ENCODE measurements at regions not wholly inside any gene's neighbourhood (a gene's known extent, or its start where the extent isn't known, plus 50 kb on each side); places are given as distances from the start of the nearest gene placed in this dataset.

GRCh38 chr1:198864695-198865094, 225.9 kb downstream of the PTPRC start:
- Mint-ChIP-seq H3K4me1 (peaks cover 9% of the 10 kb centered on the region), H3K4me3 (no peak overlapping the region), H3K36me3 (ENCODE audit: low read depth) (no peaks in the 10 kb centered on the region), H3K27me3 (ENCODE audit: insufficient read depth) (no peaks in the 10 kb centered on the region), H3K27ac (no peak overlapping the region), H3K9me3 (no peaks in the 10 kb centered on the region)
- H3K27me3 ChIP-seq (ENCODE audit: control insufficient read depth, insufficient read depth, low read length, poor library complexity, severe bottlenecking) = no peaks in the 10 kb centered on the region
- H3K9me3 ChIP-seq (ENCODE audit: control insufficient read depth, low read length) = no peaks in the 10 kb centered on the region
- no peaks in the 10 kb centered on the region for H3K36me3 ChIP-seq (ENCODE audit: control insufficient read depth, insufficient read depth, low read length)
- DNase-seq = no peak
- H3K4me1 ChIP-seq (ENCODE audit: control insufficient read depth, insufficient read depth, low read length) = peaks cover 9% of the 10 kb centered on the region
- H3K27ac ChIP-seq (ENCODE audit: low read depth, low read length) = no peak overlapping the region
- no peak overlapping the region for H3K4me3 ChIP-seq (ENCODE audit: low read length)
- WGBS, 2 experiments (ENCODE audit: insufficient coverage in 1 of 2, insufficient read length in 1 of 2) = 92% methylated on average over 3 of the region's 4 CpGs; no CpG with 5 or more reads in 1 of the 2 experiments
- H3K9ac ChIP-seq (ENCODE audit: extremely low read depth, low read length, poor library complexity, severe bottlenecking) = no peak overlapping the region
- TF ChIP-seq CTCF (conservative IDR thresholded peaks at IDR 0.05) = no peak

- H3K27ac ChIP-seq (ENCODE audit: low read depth, low read length) = no peak overlapping the region
- no peak for DNase-seq
- 87% methylated on average over 1 of the region's 2 CpGs; no CpG with 5 or more reads in 1 of the 2 experiments for WGBS, 2 experiments (ENCODE audit: insufficient coverage in 1 of 2, insufficient read length in 1 of 2)
- H3K9ac ChIP-seq (ENCODE audit: extremely low read depth, low read length, poor library complexity, severe bottlenecking) = no peak overlapping the region
- no peaks in the 10 kb centered on the region for H3K9me3 ChIP-seq (ENCODE audit: control insufficient read depth, low read length)
- no peaks in the 10 kb centered on the region for H3K36me3 ChIP-seq (ENCODE audit: control insufficient read depth, insufficient read depth, low read length)
- H3K4me3 Mint-ChIP-seq = no peak overlapping the region
- no peaks in the 10 kb centered on the region for H3K36me3 Mint-ChIP-seq (ENCODE audit: low read depth)
- H3K27ac Mint-ChIP-seq = no peak overlapping the region
- no peaks in the 10 kb centered on the region for H3K27me3 ChIP-seq (ENCODE audit: control insufficient read depth, insufficient read depth, low read length, poor library complexity, severe bottlenecking)
- peaks cover 6% of the 10 kb centered on the region for H3K4me1 Mint-ChIP-seq
- no peaks in the 10 kb centered on the region for H3K27me3 Mint-ChIP-seq (ENCODE audit: insufficient read depth)
- no peak overlapping the region for H3K4me3 ChIP-seq (ENCODE audit: low read length)
- peaks cover 9% of the 10 kb centered on the region for H3K4me1 ChIP-seq (ENCODE audit: control insufficient read depth, insufficient read depth, low read length)
- no peak for TF ChIP-seq CTCF (conservative IDR thresholded peaks at IDR 0.05)
- no peaks in the 10 kb centered on the region for H3K9me3 Mint-ChIP-seq
Measured at GRCh38 chr1:198865319-198865718, 226.5 kb downstream of the PTPRC start.

- H3K36me3 Mint-ChIP-seq (ENCODE audit: low read depth) = no peaks in the 10 kb centered on the region
Measured at GRCh38 chr1:198867182-198867581, 228.3 kb downstream of the PTPRC start.

More at GRCh38 chr1:198867182-198867581, 228.3 kb downstream of the PTPRC start:
- H3K9me3 Mint-ChIP-seq = no peaks in the 10 kb centered on the region
- TF ChIP-seq CTCF (conservative IDR thresholded peaks at IDR 0.05) = no peak
- Histone ChIP-seq H3K36me3 (ENCODE audit: control insufficient read depth, insufficient read depth, low read length) (no peaks in the 10 kb centered on the region), H3K9me3 (ENCODE audit: control insufficient read depth, low read length) (no peaks in the 10 kb centered on the region), H3K4me3 (ENCODE audit: low read length) (no peak overlapping the region), H3K9ac (ENCODE audit: extremely low read depth, low read length, poor library complexity, severe bottlenecking) (no peak overlapping the region), H3K4me1 (ENCODE audit: control insufficient read depth, insufficient read depth, low read length) (peaks cover 1% of the 10 kb centered on the region), H3K27me3 (ENCODE audit: control insufficient read depth, insufficient read depth, low read length, poor library complexity, severe bottlenecking) (no peaks in the 10 kb centered on the region), H3K27ac (ENCODE audit: low read depth, low read length) (no peak overlapping the region)
- H3K4me3 Mint-ChIP-seq = no peak overlapping the region
- H3K27me3 Mint-ChIP-seq (ENCODE audit: insufficient read depth) = no peaks in the 10 kb centered on the region
- no peaks in the 10 kb centered on the region for H3K4me1 Mint-ChIP-seq
- WGBS, 2 experiments (ENCODE audit: insufficient coverage in 1 of 2, insufficient read length in 1 of 2) = 90 to 98% methylated on average over 2 to 5 of the region's 6 CpGs
- no peak overlapping the region for H3K27ac Mint-ChIP-seq
- no peak for DNase-seq

Data from endodermal cell (in vitro differentiated cells).